NOMO-1 treated with DMSO at 0.1 percent for 48 hours (cell line): ENCODE measurements at regions not wholly inside any gene's neighbourhood (a gene's known extent, or its start where the extent isn't known, plus 50 kb on each side); places are given as distances from the start of the nearest gene placed in this dataset.

Source experiments
- DNase-seq: peaks from one replicate; lab custom pipeline; 2025; ENCODE audit not compliant: unreplicated experiment; lab: John Stamatoyannopoulos, UW

GRCh38 chr3:176574786-176575185, 622.5 kb downstream of the TBL1XR1 start:
- DNase-seq, result no peak

DNA sequence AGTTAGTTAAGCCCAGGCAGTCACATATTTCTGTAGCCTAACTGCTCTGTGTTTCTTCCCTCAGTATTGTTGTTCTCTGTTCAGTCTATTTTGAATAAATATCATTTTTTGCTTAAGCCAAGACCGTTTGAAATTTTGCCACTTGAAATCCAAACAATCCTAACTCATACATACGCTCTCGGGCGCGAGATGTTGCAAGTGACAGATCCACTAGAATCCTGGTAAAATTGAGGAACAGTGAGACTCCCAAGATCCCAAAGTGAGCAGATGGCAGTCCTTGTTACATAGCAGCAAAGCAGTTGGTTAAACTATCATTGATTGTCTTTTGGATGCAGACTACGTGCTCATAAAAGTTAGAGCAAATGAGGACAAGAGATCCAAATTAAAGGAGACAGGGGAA, 625.4 kb downstream of the TBL1XR1 start:
- no peak for DNase-seq

DNA sequence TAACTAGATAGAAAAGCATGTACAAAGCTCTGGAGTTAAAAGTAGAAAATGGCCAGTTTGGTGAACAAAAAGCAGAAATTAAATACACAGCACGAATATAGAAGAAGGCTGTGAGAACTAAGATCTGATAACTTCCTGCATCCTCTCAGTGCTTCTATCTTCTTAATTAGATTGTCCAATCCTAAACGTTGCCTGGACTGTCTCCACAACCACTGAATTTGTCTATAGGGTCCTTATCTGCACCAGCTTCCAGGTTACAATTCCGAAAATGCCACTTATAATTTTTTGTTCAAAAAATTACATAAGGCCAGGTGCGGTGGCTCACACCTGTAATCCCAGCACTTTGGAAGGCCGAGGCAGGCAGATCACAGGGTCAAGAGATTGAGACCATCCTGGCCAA, 626.3 kb downstream of the TBL1XR1 start:
- no peak for DNase-seq

DNA sequence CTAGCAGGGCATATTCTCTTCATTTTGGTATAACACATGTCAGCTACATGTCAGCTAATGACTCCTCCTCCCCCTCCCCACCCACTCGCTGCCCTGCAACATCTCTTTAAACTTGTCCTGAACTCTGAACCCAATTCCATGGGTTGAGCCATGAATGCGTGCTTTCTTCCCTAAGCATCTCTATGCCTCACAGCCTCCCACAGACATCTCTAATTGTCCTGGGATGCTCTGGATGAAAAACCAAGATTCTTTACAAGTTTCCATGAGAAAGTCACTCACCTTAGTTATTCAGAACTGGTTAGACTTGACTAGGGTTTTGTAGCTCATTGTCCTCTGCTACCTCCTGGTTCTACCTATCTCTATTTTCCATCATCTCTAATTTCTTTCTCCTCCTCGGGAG, 629.1 kb downstream of the TBL1XR1 start:
- DNase-seq, result no peak

- DNase-seq, result no peak
Observed at GRCh38 chr3:176566757-176567156, 630.5 kb downstream of the TBL1XR1 start.

GRCh38 chr3:176562331-176562730, 635.0 kb downstream of the TBL1XR1 start:
- DNase-seq, result no peak

DNA sequence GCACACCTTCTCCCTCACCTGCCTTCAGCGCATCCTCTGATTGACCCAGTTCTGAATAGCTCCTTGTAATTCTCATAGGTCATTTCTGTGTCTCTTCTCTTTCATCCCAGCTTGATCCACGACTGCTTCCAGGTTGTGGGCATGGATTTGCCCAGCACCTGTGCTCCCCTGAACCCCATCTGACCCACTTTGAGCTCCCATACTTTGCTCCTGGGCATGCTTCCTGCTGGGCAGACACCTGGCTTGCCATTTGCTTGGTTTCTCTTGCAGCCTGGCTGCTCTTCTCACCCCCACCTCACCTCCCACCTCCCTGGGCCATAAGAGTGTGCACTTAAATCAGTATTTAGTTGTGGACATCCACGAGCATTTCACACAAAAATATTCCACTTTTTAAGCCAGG, 635.5 kb downstream of the TBL1XR1 start:
- no peak for DNase-seq

DNA sequence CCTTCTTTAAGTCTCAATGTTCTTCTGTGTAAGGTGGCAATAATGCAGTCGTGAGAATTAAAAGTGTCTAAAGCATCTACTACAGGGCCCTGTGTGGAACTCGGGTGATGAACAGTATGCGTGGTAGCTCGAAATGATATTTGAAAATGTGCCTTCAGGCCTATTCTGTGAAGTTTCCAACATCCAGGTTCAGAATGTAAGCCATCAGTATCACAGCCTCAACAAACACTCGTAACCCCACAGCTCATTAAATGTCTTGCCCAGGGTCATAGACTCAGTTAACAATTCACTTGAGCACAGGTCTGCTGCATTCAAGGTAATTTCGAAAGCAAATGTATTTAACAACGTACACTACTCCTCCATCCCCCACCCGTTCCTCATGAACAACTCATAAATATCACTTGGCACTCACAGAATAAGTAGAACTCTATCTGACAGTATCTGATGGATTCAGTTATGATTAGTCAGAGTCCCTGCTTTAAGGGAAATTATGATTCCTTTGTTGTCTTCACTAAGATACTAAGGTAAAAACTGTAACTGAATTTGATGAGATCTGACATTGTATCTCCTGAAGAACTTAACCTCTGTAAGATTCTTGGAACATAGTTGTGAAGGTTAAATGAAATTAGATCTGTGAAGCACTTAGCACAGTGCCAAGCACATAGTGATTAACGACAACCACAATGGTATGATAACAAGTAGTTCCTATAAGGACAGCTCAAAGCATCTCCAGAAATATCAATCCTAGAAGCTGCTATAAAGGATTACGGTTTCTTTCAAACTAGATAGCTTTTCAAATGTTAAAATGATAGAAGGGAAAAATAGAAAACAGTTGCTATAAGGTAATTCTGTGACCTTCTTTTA, 642.3 kb downstream of the TBL1XR1 start:
- DNase-seq, result no peak

GRCh38 chr3:176554264-176554663, 643.0 kb downstream of the TBL1XR1 start:
- DNase-seq, result no peak

DNA sequence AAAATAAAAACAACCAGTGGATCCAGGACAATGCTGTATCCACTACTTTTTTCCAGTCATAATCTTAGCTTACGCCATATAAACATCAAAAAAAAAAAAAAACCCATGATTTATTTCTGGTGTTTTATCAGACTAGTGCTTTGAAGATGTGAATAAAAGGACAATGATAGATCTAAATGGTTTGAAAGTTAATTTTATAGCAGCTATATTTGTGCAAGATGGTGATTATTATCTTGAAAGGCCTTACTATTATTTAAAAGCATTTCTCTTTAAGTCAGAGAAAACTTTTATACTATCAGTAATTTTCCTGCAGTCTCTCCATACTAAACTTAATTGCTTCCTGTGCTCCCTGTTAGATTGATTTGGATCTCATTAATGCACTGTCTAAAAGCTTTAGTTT, 670.3 kb downstream of the TBL1XR1 start:
- no peak for DNase-seq

DNA sequence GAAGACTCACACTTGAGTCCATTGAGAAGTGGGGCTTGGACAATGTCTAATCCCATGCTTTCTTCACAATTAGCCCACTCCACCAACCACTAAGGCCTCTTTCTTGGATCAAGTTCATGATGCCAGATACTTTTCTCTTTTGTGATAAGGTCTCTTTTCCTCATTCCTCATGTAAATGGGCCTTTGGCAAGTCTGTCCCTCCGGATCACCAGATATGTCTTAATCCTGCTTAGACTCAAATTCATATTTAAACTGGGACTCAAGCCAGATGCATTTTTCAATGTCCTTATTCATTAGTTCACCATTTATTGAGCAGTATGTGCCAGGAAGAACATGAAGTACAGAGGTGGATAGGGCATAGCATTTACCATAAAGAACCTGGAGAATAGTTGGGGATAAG, 671.1 kb downstream of the TBL1XR1 start:
- no peak for DNase-seq

DNA sequence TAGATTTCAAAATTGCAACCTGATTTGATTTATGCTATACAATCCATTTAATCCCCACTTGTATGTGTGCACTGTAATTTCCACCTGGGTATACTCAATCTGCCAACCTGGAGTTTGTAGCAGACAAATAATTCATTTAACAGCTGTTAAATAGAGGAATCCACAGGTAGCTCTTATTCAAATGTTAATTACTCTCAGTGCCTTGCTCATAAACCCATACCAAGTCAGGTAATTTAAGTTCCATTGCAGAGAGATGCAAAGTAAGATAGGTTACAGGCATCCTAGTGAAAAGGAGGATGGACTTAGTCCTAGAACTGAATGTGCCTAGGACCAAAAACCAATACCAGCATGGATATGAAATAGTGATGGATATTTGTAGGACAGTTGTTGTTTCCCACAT, 674.2 kb downstream of the TBL1XR1 start:
- DNase-seq, result no peak

DNA sequence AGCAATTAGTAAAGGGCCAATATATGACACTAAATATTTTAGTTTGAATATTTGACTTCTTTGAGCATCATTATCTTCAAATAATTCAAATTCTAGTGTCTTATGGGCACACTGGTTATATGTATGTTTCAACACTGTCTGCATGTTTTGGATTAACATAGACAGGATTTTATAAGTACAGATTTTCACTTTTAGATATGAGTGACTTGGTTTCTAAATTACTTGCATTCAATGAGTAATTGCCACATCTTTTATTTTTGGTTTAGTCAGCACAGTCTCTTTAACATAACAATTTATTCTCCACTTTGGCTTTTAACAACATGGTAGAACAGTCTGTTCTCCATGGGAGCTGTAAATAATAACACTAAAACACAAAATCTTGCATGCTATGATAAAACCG, 674.8 kb downstream of the TBL1XR1 start:
- no peak for DNase-seq

GRCh38 chr3:176521531-176522175, 675.6 kb downstream of the TBL1XR1 start:
- no peak for DNase-seq

DNA sequence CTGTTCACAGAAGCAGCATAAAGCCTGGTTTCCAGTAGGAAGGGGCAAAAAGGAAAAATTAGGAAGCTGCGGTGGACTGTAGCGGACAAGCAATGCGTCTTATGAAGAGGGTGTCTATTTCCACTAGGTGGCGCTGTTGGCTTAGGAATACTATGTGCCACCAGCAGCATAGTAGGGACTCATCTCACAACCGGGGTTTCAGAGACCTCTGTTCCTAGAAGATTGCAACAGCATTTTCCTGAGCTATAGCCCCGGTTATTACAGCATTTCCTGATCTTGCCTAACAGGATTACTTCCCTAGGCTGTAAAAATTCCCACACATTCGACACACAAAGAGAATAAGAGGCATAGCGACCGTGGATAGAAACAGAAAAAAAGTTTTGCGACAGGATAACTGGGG, 683.0 kb downstream of the TBL1XR1 start:
- no peak for DNase-seq

DNA sequence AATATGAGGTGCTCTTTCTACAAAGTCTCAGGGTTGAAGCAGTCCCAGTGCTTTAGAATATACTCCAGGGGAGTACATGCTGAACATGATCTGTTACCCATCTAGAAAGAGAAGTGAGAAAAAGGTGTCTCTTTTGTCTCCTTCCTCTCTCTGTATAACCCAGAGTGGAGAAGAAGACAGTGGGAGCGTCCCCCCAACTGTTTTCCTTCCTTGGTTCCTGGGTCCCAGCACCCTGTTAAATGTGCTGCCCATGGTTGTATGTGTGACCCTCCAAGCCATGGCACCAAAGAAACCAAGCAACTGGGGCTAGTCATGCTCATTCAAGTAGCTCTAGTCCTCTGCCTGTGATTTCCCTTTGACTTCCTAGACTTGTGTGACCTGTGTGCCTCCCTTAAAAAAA, 683.7 kb downstream of the TBL1XR1 start:
- no peak for DNase-seq

GRCh38 chr3:176512037-176512436, 685.2 kb downstream of the TBL1XR1 start:
- DNase-seq, result no peak

GRCh38 chr3:176510097-176510496, 687.2 kb downstream of the TBL1XR1 start:
- DNase-seq, result no peak

- no peak for DNase-seq
Observed at GRCh38 chr3:176505878-176506621, 691.2 kb downstream of the TBL1XR1 start.

DNA sequence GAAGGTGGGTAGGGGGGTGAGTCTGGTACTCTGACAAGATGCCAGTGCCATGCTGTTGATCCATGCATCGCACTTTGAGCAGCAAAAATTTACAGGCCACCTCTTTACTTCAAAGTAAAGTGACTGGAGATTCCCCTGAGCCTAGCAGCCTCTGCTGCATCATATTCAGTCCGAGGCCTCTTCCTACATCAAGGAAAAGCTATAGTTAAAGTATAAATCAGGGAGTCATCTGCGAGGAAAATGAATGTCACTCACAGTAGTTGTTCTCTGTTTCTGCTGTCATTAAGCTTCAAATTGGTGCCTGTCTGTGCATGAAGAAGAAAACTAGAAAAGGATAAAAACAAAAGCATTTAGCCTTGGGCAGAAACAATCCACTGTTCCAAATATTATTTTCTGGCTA, 706.2 kb downstream of the TBL1XR1 start:
- DNase-seq, result no peak

DNA sequence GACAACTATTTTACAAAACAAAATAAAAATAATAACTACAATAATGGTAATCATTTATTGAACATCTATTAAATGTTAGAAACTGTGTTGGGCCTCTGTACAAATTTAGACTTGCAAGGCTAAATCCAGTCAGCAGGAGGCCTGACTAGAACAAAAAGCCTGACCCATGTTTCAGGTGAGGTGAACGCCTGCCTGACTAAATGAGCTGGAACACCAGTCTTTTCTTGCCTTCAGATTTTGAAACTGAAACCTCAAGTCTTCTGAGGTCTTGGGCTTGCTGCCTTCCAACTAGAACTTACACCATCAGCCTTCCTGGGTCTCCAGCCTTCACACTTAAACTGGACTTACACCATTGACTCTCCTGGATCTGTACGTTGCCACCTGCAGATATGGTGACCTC, 706.9 kb downstream of the TBL1XR1 start:
- DNase-seq, result no peak

- no peak for DNase-seq
Observed at GRCh38 chr3:176479248-176479647, 718.0 kb downstream of the TBL1XR1 start.
